IMR-90 (cell line): ENCODE measurements at regions not wholly inside any gene's neighbourhood (a gene's known extent, or its start where the extent isn't known, plus 50 kb on each side); places are given as distances from the start of the nearest gene placed in this dataset.
"Not testable (repeated sequence)": the region's sequence is repeated elsewhere in the genome, so short reads cannot be mapped to it uniquely, and the experiment has no call there.

Experiments
- ATAC-seq: fragments of 200-7000 bp; cut with Tn5 transposase; 2 replicates; pipeline ENCODE4 v1.9.1; 2020; ENCODE audit warnings: low read depth, mild to moderate bottlenecking, moderate library complexity
- BruUV-seq: library from RNA; stranded (reverse); fragments of 400-500 nt; replicated peaks from 2 replicates; lab custom pipeline; 2021; lab: Mats Ljungman, UMichigan
- CTCF ChIA-PET: fragments of 300-600 bp; formaldehyde crosslinking; extraction: SDS; loops from one replicate; lab custom pipeline; 2021; ENCODE audit warnings: antibody characterized with exemption; lab: Yijun Ruan, JAX
- POLR2A ChIA-PET: fragments of 300-600 bp; sonication (Branson Sonifier 250); formaldehyde crosslinking; loops from one replicate; lab custom pipeline; 2022; ENCODE audit warnings: antibody characterized with exemption; ENCODE audit not compliant: unreplicated experiment; lab: Charles Lee
- DNase-seq: peaks from one replicate; pipeline ENCODE4 v3.0.0; 2013
- H2AFZ ChIP-seq: replicated peaks from 2 replicates; pipeline ENCODE3; 2013; ENCODE audit warnings: low read length, mild to moderate bottlenecking; ENCODE audit not compliant: poor library complexity
- H2AK5ac ChIP-seq: 2 replicates; pipeline ENCODE4 v1.6.1; 2013; ENCODE audit warnings: low read depth, low read length, inconsistent platforms
- H2AK9ac ChIP-seq: replicated peaks from 2 replicates; pipeline ENCODE3; 2013; ENCODE audit warnings: mild to moderate bottlenecking, low read depth, low read length, moderate library complexity; ENCODE audit not compliant: poor library complexity
- H2BK120ac ChIP-seq: 2 replicates; pipeline ENCODE4 v1.6.1; 2013; ENCODE audit warnings: low read depth, low read length, inconsistent platforms
- H2BK15ac ChIP-seq: 3 replicates; pipeline ENCODE4 v1.6.1; 2013; ENCODE audit warnings: low read depth, low read length, inconsistent platforms
- H2BK20ac ChIP-seq: 2 replicates; pipeline ENCODE4 v1.6.1; 2013; ENCODE audit warnings: low read depth, mild to moderate bottlenecking, inconsistent platforms, low read length, moderate library complexity
- H2BK5ac ChIP-seq: 2 replicates; pipeline ENCODE4 v1.6.1; 2013; ENCODE audit warnings: mild to moderate bottlenecking, low read depth, low read length, inconsistent platforms; ENCODE audit not compliant: poor library complexity, severe bottlenecking
- H3K14ac ChIP-seq: replicated peaks from 2 replicates; pipeline ENCODE4 v1.6.1; 2013; ENCODE audit warnings: low read depth, low read length, inconsistent platforms
- H3K18ac ChIP-seq: 2 replicates; pipeline ENCODE4 v1.6.1; 2013; ENCODE audit warnings: low read depth, low read length, control low read depth
- H3K23ac ChIP-seq: 2 replicates; pipeline ENCODE4 v1.6.1; 2013; ENCODE audit warnings: low read depth, low read length, inconsistent platforms
- H3K27ac ChIP-seq: 2 replicates; pipeline ENCODE4 v1.5.1; 2013; ENCODE audit warnings: mild to moderate bottlenecking, control low read depth, low read length; ENCODE audit not compliant: insufficient read depth
- H3K27me3 ChIP-seq: 2 replicates; pipeline ENCODE4 v1.6.1; 2013; ENCODE audit warnings: low read length; ENCODE audit not compliant: control insufficient read depth, insufficient read depth
- H3K36me3 ChIP-seq: 2 replicates; pipeline ENCODE4 v1.6.1; 2013; ENCODE audit warnings: low read length, mixed read lengths; ENCODE audit not compliant: control insufficient read depth, insufficient read depth
- H3K4ac ChIP-seq: 2 replicates; pipeline ENCODE4 v1.6.1; 2013; ENCODE audit warnings: low read depth, low read length, inconsistent platforms
- H3K4me1 ChIP-seq: 2 replicates; pipeline ENCODE4 v1.6.1; 2013; ENCODE audit warnings: low read length, mixed read lengths; ENCODE audit not compliant: control insufficient read depth, insufficient read depth
- H3K4me2 ChIP-seq: 2 replicates; pipeline ENCODE4 v1.6.1; 2013; ENCODE audit warnings: low read depth, mild to moderate bottlenecking, control low read depth, low read length, moderate library complexity
- H3K4me3 ChIP-seq: 2 replicates; pipeline ENCODE4 v1.5.1; 2013; ENCODE audit warnings: low read depth, mild to moderate bottlenecking, control low read depth, low read length, moderate library complexity; ENCODE audit not compliant: insufficient read depth
- H3K56ac ChIP-seq: 2 replicates; pipeline ENCODE4 v1.6.1; 2013; ENCODE audit warnings: low read length, inconsistent platforms; ENCODE audit not compliant: insufficient read depth; ENCODE audit errors: extremely low read depth
- H3K79me1 ChIP-seq, 2 experiments: 2 replicates each; pipeline ENCODE4 v1.6.1; 2013; ENCODE audit warnings: low read length in 2 of 2, inconsistent platforms in 1 of 2, low read depth in 1 of 2
- H3K9ac ChIP-seq: 2 replicates; pipeline ENCODE4 v1.6.1; 2013; ENCODE audit warnings: low read depth, low read length, control low read depth
- H3K9me1 ChIP-seq: 2 replicates; pipeline ENCODE4 v1.6.1; 2013; ENCODE audit warnings: low read length, inconsistent platforms; ENCODE audit not compliant: insufficient read depth
- H3K9me3 ChIP-seq: 2 replicates; pipeline ENCODE4 v1.6.1; 2013; ENCODE audit warnings: low read length; ENCODE audit not compliant: control insufficient read depth, insufficient read depth
- H4K20me1 ChIP-seq: 2 replicates; pipeline ENCODE4 v1.6.1; 2013; ENCODE audit warnings: low read length, inconsistent platforms; ENCODE audit not compliant: insufficient read depth
- H4K5ac ChIP-seq: 2 replicates; pipeline ENCODE4 v1.6.1; 2013; ENCODE audit warnings: mild to moderate bottlenecking, low read depth, low read length, control low read depth
- H4K8ac ChIP-seq, 2 experiments: 2 replicates each; pipeline ENCODE4 v1.6.1; 2013; ENCODE audit warnings: low read depth in 2 of 2, low read length in 2 of 2, control low read depth in 1 of 2, inconsistent platforms in 1 of 2
- H4K91ac ChIP-seq: 2 replicates; pipeline ENCODE4 v1.6.1; 2013; ENCODE audit warnings: low read depth, low read length, inconsistent platforms; ENCODE audit not compliant: insufficient read depth
- BHLHE40 ChIP-seq: fragments of 150-350 bp; IDR thresholded peaks from 2 replicates; pipeline ENCODE4 v1.6.1; 2016; ENCODE audit warnings: mild to moderate bottlenecking, low read depth, low read length
- CEBPB ChIP-seq: IDR thresholded peaks from 2 replicates; pipeline ENCODE4 v1.6.1; 2012; ENCODE audit warnings: low read depth, low read length, improper control_type of control experiment
- POLR2A ChIP-seq: IDR thresholded peaks from 2 replicates; pipeline ENCODE4 v1.6.1; 2012; ENCODE audit warnings: mild to moderate bottlenecking, low read depth, low read length
- RCOR1 ChIP-seq: IDR thresholded peaks from 2 replicates; pipeline ENCODE4 v1.6.1; 2012; ENCODE audit warnings: mild to moderate bottlenecking, low read length, improper control_type of control experiment; ENCODE audit not compliant: insufficient replicate concordance
- WGBS, 2 experiments: methylation state at CpG; one replicate each; pipeline versions ENCODE4 v1.1.5 to v1.1.7; 2013; ENCODE audit warnings: missing lambda C conversion rate in 2 of 2; ENCODE audit not compliant: insufficient read length in 1 of 2; ENCODE audit errors: extremely low coverage in 2 of 2; 5-methylcytosine and 5-hydroxymethylcytosine counted together
- dilution Hi-C: fragments of 300-500 bp; cut with HindIII; formaldehyde crosslinking; loops from one replicate; pipeline ENCODE4 v1.14.3; 2018; ENCODE audit warnings: low sequenced_read_pairs; ENCODE audit not compliant: unreplicated experiment
- in situ Hi-C: fragments of 300-500 bp; cut with MboI; formaldehyde crosslinking; loops from 3 replicates; pipeline ENCODE4 v1.14.3; 2019; ENCODE audit warnings: low sequenced_read_pairs, inconsistent platforms, mixed read lengths
- intact Hi-C: fragments of 100-400 bp; cut with micrococcal nuclease; formaldehyde crosslinking; loops from 2 replicates; pipeline ENCODE4 v1.10.0; 2022

- TF ChIP-seq CEBPB (no peak), POLR2A (no peak)
Measured at GRCh38 chr1:219066631-219067349, 106.9 kb upstream of the LYPLAL1 start (continued).

GRCh38 chr1:219067350-219067712 is 106.3 kb upstream of the LYPLAL1 start:
- Histone ChIP-seq H3K9ac (no peak overlapping the region), H3K4me3 (no peak overlapping the region), H3K9me3 (no peaks in the 10 kb centered on the region; the same call in none of the 2 replicates), H3K27me3 (no peaks in the 10 kb centered on the region), H3K4me2 (no peak overlapping the region), H3K56ac (no peak overlapping the region), H4K8ac (peak overlapping the region in 1 of 2 experiments; percentile 52; a peak in 1 of 4 replicates), H3K14ac (peak overlapping the region; percentile 46; the same call in 1 of the 2 replicates), H4K20me1 (no peaks in the 10 kb centered on the region), H3K27ac (peak overlapping the region; percentile 26; the same call in 1 of the 2 replicates), H3K9me1 (peaks cover 3% of the 10 kb centered on the region; the same call in 1 of the 2 replicates), H2AK5ac (no peak overlapping the region; the same call in 1 of the 2 replicates), H2AK9ac (no peak overlapping the region), H2BK20ac (peak overlapping the region; percentile 29; the same call in 1 of the 2 replicates), H3K4me1 (peaks cover 2% of the 10 kb centered on the region), H3K23ac (no peak overlapping the region), H3K36me3 (no peaks in the 10 kb centered on the region), H3K79me1 (no peaks in the 10 kb centered on the region), H3K18ac (peak overlapping the region; percentile 64; the same call in 1 of the 2 replicates), H4K5ac (no peak overlapping the region; the same call in 1 of the 2 replicates), H2BK15ac (peak overlapping the region; percentile 91; the same call in 1 of the 3 replicates), H2BK120ac (0 out of 2 replicates have a peak overlapping the region, but pooled peaks have one; percentile 62), H2AFZ (no peak overlapping the region), H2BK5ac (no peak overlapping the region), H4K91ac (peak overlapping the region; percentile 48; the same call in 1 of the 2 replicates), H3K4ac (peak overlapping the region; percentile 77)
- dilution Hi-C loops (no loop called here), intact Hi-C loops (loop anchor here (1.0 to 5.0 kb wide), 12 partner anchors 105 to 737 kb away; partner anchors contain the start of gene LYPLAL1), in situ Hi-C loops (loop anchor here (5.0 to 10.0 kb wide), 2 partner anchors 583 to 720 kb away; partner anchors contain the start of gene TGFB2)
- ATAC-seq (no peak), DNase-seq (no peak)
- POLR2A ChIA-PET: no interaction called here
- TF ChIP-seq BHLHE40: no peak
- TF ChIP-seq RCOR1: no peak
- CTCF ChIA-PET: interaction anchor here (0.6 to 1.4 kb wide), 9 partner anchors 32 to 728 kb away, joined by 3 to 6 read pairs (median 4); partner anchors contain the start of gene TGFB2
- no TSS peak for BruUV-seq
- 85% methylated on average over 2 of the region's 4 CpGs; no CpG with 5 or more reads in 1 of the 2 experiments for WGBS, 2 experiments

GRCh38 chr1:219070395-219070794 is 103.3 kb upstream of the LYPLAL1 start:
- H3K23ac ChIP-seq, H2AK5ac ChIP-seq, H3K27me3 ChIP-seq, dilution Hi-C loops, H2BK120ac ChIP-seq, H4K91ac ChIP-seq, H3K9me1 ChIP-seq, H2BK20ac ChIP-seq, intact Hi-C loops, H4K20me1 ChIP-seq, H3K9ac ChIP-seq, BruUV-seq, in situ Hi-C loops, H2AK9ac ChIP-seq, H3K9me3 ChIP-seq, H3K4ac ChIP-seq, H3K56ac ChIP-seq, CTCF ChIA-PET, H4K5ac ChIP-seq, H3K79me1 ChIP-seq, H3K4me2 ChIP-seq, H2BK5ac ChIP-seq, DNase-seq, H3K36me3 ChIP-seq, H3K14ac ChIP-seq, H2BK15ac ChIP-seq, H3K18ac ChIP-seq, H3K4me1 ChIP-seq, ATAC-seq, H2AFZ ChIP-seq, H3K4me3 ChIP-seq, H4K8ac ChIP-seq, H3K27ac ChIP-seq, POLR2A ChIA-PET: not testable (repeated sequence)
- no CpG with 5 or more reads among the region's 2 CpGs for WGBS, 2 experiments
